Cardiac septum (tissue), 1 donor: ENCODE measurements at regions not wholly inside any gene's neighbourhood (a gene's known extent, or its start where the extent isn't known, plus 50 kb on each side); places are given as distances from the start of the nearest gene placed in this dataset.

ENCODE experiments used
- DNase-seq: peaks from one replicate; pipeline ENCODE4 v3.0.0-alpha.2; 2020; ENCODE audit warnings: low spot score
- intact Hi-C: fragments of 100-400 bp; cut with DNase I; formaldehyde crosslinking; loops from one replicate; pipeline ENCODE4 v1.14.0; 2022
- donor health status: DM: no; HTN: no; CAD: no.

DNA sequence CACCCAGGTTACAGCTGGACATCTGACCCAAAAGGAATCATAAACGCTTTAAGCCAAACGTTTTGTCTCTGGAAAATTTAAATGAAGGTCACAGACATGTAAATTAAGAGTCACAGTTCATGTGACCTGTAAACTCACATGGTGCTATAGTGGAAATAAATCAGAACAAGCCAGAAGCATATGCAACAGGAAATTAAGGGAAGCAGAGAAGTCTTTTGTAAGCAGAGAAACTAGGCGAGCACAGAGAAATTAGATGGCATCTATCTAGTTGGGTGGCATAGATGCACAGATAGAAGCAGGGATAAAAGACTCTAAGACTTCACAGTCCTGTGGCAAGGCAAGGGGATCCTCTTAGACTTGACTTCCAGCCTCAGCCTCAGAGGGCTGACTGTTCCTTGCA lies 264.8 kb downstream of the GASK1B start:
- no peak for DNase-seq
- intact Hi-C loops = no loop called here

DNA sequence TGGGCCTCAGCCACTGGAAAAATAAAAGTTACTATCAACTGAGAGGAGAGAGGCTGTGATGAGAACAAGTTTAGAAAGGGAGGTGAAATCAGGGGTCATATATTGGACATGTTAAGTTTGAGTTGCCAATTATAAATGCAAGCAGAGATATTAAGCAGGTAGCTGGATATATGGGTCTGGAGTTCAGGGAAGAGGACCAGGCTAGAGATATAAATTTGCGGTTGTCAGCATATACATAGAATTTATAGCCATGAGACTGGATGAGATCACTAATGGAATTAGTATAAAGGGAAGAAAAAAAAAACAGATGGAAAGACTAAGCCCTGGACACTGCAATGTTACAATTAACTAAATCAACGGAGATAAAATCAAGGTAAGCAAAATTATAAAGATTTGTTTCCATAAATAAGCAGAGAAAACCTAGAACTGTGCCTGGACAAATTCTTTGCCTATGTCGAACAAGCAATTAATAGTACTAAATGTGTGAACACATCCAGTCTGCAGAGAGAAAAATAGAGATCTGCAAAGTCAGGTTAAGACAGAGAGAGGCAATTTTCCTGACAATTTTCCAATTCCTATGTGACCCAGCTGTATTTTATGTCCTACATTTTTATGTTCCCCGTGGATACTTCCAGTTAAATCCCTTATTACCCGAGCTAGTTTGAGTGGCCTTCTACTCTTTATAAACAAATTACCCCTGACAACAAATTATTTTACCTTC lies 265.4 kb downstream of the GASK1B start:
- DNase-seq = no peak
- intact Hi-C loops = no loop called here

DNA sequence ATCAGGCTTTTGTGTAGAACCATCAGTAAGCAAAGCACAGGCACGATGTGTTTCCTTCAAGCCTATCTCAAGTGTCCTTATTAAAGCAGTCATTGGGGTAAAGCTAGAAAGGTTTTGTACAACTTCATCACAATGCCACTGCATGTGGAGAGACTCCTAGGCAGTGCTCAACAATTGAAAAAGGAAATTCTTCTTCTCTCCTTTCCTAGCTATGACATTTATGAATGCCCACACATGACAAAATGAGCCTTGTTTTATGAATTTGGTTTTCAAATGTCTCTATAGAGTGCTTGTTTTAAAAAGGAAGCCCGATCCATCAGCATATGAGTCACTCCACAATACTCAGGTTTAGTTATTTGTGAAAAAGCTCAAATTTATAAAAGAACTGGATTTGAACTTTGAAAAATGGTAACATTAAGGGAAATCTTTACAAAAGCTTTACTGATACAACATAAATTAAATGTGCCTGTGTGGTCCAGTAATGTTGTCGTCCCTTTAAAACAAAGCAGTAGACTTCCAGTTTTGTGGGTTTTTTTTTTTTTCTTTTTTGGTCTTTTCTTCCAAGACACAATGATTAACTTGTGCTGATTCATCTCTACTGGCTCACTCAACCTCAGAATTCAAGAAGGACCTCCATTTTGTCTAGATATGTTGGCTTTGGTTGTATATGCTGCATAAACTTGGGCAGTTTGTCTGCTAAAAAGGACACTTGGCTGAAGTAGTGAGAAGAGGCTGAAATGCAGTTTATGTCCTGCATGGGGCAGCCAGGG lies 273.8 kb downstream of the GASK1B start:
- intact Hi-C loops = no loop called here
- no peak for DNase-seq

DNA sequence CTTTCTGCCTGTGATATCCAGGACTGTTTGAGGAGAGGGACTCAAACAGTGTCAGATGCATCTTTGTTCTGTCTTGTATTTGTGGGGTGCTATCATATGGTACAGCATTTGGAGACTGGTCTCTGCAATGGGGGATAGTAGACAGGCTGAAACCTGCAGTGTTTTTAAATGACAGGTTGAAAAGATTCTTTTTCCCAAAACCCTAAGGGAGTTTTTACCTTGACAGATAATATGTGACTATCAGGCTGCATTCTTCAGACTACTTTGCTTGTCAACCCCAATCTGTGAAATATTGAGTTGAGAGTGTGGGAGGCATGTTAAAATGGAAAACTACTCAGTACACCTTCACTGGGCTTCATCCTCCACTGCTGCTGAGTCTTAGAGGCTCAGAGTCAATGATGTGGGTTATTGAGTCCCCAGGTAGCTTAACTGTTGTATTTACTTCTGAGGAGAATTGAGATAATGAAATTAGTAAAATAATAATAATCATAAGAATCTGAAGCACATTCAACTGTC lies 274.9 kb downstream of the GASK1B start:
- intact Hi-C loops = no loop called here
- DNase-seq = no peak

DNA sequence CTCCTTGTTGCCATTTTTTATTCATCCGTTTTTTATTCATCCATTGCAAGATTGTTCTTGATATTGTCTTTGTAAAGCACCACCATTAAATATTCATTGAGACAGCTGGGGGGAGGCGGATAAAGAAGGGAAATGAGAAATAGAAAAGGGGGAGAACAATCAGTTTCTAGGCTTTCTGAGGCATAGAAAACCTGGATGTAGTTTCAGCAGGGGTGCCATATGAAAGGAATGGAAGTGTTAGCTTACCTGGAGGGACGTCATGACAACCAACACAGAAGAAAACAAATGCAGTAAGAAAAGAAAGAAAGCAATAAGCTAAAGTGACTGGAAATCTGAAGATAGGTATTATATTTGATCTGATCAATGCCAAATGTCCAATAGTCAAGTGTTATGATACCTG lies 276.1 kb downstream of the GASK1B start:
- intact Hi-C loops = no loop called here
- no peak for DNase-seq

DNA sequence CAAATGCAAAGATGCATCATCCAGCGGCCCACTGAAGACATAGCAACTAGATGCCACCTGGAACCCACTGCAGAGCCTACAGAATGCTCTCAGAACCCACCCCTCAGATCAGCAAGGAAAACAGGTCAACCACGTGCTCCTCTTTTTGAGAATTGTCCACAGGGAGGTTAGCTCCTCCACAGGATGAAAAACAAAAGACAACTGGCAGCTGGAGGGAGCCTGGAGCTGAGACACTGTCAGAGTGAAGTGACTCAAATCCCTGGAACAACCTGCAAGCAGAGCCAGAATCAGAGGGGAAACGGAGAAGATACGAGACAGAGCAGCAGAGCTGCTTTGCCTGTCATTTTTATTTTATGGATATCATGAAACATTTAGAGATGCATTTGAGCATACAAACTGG lies 277.6 kb downstream of the GASK1B start:
- no peak for DNase-seq
- intact Hi-C loops = no loop called here

DNA sequence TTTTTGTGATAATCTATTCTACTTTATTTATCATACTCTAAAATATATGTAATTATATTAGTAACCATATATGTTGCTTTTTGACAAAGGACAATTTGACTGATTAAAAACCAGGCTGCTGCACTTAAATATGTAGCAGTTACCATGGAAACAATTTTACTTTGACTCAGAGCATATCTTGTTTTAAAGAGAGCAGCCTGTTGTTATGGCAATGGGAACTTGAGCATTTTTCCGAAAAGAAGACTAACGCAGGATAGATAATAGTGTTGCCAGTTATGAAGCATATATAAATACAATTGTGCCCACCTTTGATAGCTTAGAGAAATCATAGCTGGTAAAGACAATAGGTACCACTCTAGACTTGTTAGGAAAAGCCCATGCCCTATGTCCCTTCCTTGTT lies 283.0 kb downstream of the GASK1B start:
- no peak for DNase-seq
- intact Hi-C loops = no loop called here

DNA sequence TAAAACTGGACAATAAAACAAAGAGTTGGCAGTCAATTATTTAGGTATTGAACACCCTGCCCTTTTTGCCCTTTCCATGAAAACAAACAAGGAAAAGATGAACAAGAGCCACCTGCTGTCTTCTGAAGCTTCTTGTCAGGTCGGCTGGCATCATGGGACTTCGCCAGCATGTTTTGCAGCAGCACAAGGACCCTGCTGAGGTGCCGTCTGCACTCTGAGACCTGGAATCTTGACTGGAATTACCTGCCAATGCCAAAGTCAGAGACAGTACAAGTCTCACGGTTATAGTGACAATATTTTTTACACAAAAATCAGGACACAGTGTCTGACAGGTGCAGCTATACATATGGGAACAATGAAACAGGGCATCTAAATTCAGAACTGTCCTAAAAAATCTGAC lies 284.5 kb downstream of the GASK1B start:
- no peak for DNase-seq
- intact Hi-C loops = no loop called here

DNA sequence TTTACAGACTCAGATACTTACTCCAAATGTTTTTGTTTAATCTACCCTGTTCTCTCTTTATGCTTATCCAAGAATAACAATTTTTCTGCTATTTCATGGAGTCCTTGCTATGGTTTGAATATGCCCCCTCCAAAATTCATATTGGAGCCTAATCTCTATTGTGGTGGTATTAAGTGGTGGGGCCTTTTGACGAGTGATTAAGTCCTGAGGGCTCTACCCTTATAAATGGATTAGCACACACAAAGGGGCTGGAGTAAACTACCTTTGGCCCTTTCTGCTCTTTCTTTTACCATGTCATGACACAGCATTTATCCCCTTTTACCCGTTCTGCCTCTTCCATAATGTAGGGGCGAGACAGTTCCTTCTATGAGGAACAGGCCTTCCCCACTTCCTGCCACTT lies 285.5 kb downstream of the GASK1B start:
- intact Hi-C loops = no loop called here
- DNase-seq = no peak

DNA sequence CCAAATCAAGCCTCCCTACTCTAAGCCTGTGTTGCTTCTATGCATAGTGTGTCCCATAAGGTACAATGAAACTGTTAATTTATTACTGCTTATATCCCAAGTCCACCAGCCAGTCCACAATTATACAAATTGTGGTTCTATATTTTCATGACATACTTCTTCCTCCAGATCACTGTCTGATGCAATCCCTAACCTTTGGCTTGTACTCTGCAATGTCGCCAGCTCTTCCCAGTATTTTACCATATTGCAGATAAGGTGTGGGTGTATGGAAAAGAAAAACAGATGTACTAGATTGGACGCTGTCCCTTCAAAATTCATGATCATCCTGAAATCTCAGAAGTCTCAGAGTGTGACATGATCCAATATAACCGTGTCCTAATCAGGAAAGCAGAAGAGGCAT lies 286.2 kb downstream of the GASK1B start:
- intact Hi-C loops = no loop called here
- DNase-seq = no peak

DNA sequence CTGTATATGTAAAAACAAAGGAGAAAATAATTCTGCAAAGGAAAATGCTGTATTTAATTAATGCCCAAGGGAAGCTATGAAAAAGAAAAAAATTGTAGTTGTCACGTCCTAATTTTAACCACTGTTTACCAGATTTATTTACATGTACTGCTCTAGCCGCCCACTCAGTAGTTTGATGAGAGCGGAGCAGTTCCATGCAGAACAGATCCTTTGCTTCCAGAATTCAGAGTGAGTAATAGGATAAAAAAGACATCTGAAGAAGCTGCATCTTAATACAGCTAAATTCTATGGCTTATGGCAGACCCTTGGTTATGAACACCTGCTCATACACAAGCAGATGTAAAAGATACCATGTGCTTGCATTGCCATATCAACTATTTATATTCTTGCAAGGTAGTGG lies 287.0 kb downstream of the GASK1B start:
- intact Hi-C loops = no loop called here
- no peak for DNase-seq

DNA sequence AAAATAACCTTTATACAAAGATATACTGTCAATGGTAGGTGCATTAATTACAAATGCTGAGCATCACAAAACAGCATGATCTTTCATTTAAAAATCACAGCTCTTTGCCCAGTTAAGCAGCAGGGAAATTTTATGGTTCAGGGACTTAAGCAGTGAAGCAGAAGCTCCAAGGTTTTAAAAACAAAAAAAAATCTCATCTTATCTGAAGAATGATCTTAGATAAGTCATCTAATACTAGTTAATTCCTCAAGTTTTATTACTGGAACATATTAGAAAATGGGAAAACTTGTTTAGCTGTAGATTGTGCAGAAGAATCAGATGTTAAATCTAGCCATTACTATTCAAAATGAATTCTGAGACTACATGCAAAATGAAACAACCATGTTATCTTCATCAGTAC lies 289.9 kb downstream of the GASK1B start:
- intact Hi-C loops = no loop called here
- DNase-seq = no peak

DNA sequence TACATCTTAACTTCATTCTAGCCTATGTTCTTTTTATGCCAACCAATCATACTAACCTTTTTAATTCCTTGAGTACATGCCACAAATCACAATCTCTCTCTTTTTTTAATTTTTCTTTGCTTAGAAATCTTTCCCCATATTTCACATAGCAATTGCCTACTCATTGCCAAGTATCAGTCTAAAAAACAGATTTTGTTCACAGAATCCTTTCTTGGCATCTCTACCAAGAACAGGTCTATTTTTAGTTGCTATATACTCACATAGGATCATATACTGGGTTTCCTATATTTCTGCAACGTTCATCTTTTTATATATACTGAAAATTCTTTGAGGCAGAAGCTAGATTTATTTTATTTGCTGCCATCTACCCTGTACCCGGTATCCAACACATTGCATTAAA lies 292.1 kb downstream of the GASK1B start:
- DNase-seq = no peak
- intact Hi-C loops = no loop called here

DNA sequence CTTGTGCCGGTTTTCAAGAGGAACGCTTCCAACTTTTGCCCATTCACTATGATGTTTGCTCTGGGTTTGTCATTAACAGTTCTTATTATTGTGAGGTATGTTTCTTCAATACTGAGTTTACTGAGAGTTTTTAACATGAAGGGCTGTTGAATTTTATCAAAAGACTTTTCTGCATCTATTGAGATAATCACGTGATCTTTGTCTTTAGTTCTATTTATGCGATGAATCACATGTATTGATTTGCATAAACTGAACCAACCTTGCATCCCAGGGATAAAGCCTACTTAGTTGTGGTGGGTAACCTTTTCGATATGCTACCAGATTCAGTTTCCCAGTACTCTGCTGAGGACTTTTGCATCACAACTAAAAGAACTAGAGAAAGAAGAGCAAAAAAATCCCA lies 318.0 kb downstream of the GASK1B start:
- no peak for DNase-seq
- intact Hi-C loops = no loop called here

DNA sequence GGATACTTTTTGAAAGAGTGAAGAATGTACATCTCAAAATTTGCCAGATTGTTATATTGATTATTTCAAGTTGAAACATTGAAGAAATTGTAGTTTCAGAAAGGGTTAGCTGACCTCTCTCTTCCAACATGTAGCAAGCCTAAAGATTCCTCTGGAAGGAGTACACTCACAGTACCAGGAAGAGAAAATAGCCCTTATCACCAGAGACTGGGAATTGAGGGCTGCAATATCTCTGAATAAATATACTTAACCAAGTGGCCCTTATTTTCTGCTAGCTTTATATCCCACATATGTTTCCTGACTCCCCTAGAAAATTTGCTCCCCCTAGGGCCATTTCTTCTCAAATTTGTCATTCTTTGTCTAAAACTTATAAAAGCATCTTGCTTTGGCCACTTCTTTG lies 332.2 kb downstream of the GASK1B start:
- intact Hi-C loops = no loop called here
- no peak for DNase-seq

DNA sequence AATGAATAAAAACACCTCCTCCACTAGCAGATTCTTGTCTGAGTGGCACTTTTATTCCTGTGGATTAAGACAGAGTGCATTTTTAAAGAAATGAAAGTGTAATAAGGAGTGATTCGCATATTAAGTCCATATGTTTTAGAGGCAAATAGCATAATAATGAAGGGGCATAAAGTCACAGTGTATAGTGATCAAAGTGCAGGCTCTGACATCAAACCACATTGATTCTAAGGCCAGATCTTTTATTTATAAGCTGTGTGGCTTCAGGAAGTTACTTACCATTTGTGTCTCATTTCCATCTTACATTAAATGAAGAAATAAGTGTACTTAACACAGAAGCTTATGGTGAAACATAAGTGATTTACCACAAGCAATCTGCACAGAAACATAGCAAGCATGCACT lies 332.8 kb downstream of the GASK1B start:
- DNase-seq = no peak
- intact Hi-C loops = no loop called here

DNA sequence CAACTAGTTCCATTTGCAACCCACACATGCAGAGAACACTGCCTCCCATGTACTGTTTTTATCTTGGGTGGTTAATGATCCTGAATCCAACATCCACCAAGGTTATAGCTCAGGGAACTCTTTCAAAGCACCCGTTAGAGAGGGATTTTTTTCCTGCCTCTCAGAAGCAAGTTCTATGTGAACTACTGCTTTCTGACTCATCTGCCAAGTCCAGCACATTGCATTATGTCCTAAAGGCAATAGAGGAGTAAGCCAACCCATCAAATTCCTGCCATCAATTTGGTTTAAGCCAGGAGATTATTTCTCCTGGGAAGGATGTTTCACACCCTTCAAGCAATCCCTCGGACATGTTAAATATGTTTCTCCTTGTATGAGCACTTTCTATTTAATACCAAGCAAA lies 334.5 kb downstream of the GASK1B start:
- intact Hi-C loops = no loop called here
- no peak for DNase-seq

DNA sequence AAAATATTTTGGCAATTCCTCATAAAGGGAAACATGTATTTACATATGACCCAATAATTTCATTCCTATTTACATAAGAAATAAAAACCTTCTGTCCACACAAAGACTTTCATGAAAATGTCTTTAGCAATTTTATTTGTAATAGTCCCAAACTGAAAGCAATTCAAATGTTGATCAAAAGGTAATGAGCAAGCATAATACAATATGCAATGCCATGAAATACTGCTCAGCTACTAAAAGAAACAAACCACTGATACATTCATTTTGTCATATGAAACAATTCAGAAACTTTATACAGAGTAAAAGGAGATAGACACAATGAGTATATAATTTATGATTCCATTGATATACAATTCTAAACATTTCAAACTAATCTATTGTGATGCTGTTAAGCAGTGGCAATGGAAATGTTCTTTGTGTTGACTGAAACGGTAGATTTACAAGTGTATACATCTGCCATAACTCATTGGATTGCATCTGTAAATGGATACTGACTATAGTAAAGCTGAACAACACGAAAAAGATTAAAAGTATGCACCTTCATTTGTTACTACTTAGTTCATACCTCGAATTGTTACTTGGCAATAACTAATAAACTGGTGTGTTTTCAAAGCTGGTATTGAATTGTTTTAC lies 335.6 kb downstream of the GASK1B start:
- intact Hi-C loops = no loop called here
- no peak for DNase-seq

DNA sequence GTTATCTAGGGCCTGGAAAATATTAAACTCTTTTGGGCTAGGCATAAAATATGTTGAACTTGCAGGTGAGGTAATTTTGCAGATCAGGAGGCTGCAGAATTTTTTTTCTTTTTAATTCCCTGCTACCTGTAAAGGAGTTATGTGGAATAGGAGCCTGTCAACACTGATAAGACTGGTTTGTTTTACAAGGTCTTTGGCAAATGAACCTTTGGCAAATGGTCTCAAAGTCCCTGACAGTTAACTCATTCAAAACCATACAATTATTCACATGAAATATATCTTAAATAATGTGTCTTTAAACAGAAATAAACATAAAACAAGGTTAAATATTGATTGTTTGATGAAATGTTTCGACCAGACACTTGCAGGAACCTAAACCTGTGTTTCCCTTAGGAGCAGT lies 340.2 kb downstream of the GASK1B start:
- DNase-seq = no peak
- intact Hi-C loops = no loop called here

DNA sequence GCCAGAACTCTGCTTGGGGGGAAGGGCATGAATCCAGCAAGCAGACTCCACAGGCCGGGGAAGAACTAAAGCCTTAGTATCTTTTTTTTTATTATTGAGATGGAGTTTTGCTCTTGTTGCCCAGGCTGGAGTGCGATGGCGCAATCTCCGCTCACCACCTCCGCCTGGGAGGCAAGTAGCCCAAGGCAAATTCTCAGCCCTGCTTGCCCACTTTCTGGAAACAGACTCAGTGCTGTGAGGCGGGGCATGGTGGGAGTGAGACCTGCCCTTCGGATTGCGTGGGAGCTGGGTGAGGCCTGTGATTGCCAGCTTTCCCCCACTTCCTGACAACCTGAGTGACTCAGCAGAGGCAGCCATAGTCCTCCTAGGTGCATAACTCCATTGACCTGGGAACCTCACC lies 348.8 kb downstream of the GASK1B start:
- no peak for DNase-seq
- intact Hi-C loops = no loop called here

DNA sequence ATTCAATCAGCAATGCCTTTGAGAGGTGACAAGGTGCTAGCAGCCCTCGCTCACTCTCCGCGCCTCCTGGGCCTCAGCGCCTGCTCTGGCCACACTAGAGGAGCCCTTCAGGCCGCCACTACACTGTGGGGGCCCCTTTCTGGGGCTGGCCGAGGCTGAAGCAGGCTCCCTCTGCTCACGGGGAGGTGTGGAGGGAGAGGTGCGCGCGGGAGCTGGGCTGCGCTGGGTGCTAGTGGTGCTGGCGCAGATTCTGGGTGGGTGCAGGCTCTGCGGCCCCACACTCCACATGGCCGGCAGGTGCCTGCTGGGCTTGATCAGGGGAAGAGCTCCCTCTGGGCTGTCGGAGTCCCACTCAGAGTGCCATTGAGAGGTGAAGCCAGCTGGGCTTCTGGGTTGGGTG lies 351.0 kb downstream of the GASK1B start:
- intact Hi-C loops = no loop called here
- no peak for DNase-seq
